ENCODE measurements at regions not wholly inside any gene's neighbourhood (a gene's known extent, or its start where the extent isn't known, plus 50 kb on each side); places are given as distances from the start of the nearest gene placed in this dataset.

- H2AFZ ChIP-seq (ENCODE audit: low read length): no peak overlapping the region
- no peak overlapping the region for H3K4me3 ChIP-seq (ENCODE audit: low read depth, low read length, poor library complexity, severe bottlenecking)
- H3K27ac ChIP-seq (ENCODE audit: low read depth, low read length, poor library complexity, severe bottlenecking): no peak overlapping the region
- H3K27me3 ChIP-seq (ENCODE audit: insufficient read depth, low read length): 0 out of 2 replicates have a peak, but pooled peaks cover 3% of the 10 kb centered on the region
- no peaks in the 10 kb centered on the region for H3K9me3 ChIP-seq (ENCODE audit: low read length)
- H3K9me2 ChIP-seq (ENCODE audit: low read depth, low read length): no peaks in the 10 kb centered on the region
- no peaks in the 10 kb centered on the region for H3K36me3 ChIP-seq (ENCODE audit: insufficient read depth, low read length)
- H4K20me1 ChIP-seq (ENCODE audit: insufficient read depth, low read length): no peaks in the 10 kb centered on the region
- H3K79me2 ChIP-seq (ENCODE audit: insufficient read depth, low read length): no peaks in the 10 kb centered on the region
- no peaks in the 10 kb centered on the region for H3K4me1 ChIP-seq (ENCODE audit: insufficient read depth, low read length, severe bottlenecking)
- no peak overlapping the region for H3K9ac ChIP-seq (ENCODE audit: low read length)
- H3F3A ChIP-seq (ENCODE audit: insufficient read depth, low read length): no peaks in the 10 kb centered on the region
- H3K4me2 ChIP-seq (ENCODE audit: low read length): no peak overlapping the region
- TF ChIP-seq CTCF (IDR thresholded peaks at IDR 0.05; ENCODE audit: low read length) (no peak), EZH2 (IDR thresholded peaks at IDR 0.05; ENCODE audit: borderline replicate concordance, low read length) (no peak)
Measured at GRCh38 chr11:45459491-45459890, 173.3 kb upstream of the SYT13 start.

GRCh38 chr11:45458269-45458668, 172.1 kb upstream of the SYT13 start:
- no peaks in the 10 kb centered on the region for H3F3A ChIP-seq (ENCODE audit: insufficient read depth, low read length)
- H3K36me3 ChIP-seq (ENCODE audit: insufficient read depth, low read length): no peaks in the 10 kb centered on the region
- H3K9me3 ChIP-seq (ENCODE audit: low read length): no peaks in the 10 kb centered on the region
- TF ChIP-seq CTCF (IDR thresholded peaks at IDR 0.05; ENCODE audit: low read length) (no peak), EZH2 (IDR thresholded peaks at IDR 0.05; ENCODE audit: borderline replicate concordance, low read length) (no peak)
- no peaks in the 10 kb centered on the region for H3K9me2 ChIP-seq (ENCODE audit: low read depth, low read length)
- H2AFZ ChIP-seq (ENCODE audit: low read length): no peak overlapping the region
- H3K4me3 ChIP-seq (ENCODE audit: low read depth, low read length, poor library complexity, severe bottlenecking): no peak overlapping the region
- H3K4me1 ChIP-seq (ENCODE audit: insufficient read depth, low read length, severe bottlenecking): no peaks in the 10 kb centered on the region
- H4K20me1 ChIP-seq (ENCODE audit: insufficient read depth, low read length): no peaks in the 10 kb centered on the region
- H3K27me3 ChIP-seq (ENCODE audit: insufficient read depth, low read length): 0 out of 2 replicates have a peak, but pooled peaks cover 3% of the 10 kb centered on the region
- H3K4me2 ChIP-seq (ENCODE audit: low read length): no peak overlapping the region
- H3K9ac ChIP-seq (ENCODE audit: low read length): no peak overlapping the region
- no peaks in the 10 kb centered on the region for H3K79me2 ChIP-seq (ENCODE audit: insufficient read depth, low read length)
- H3K27ac ChIP-seq (ENCODE audit: low read depth, low read length, poor library complexity, severe bottlenecking): no peak overlapping the region

GRCh38 chr11:45457649-45458048, 171.5 kb upstream of the SYT13 start:
- Histone ChIP-seq H3K9ac (ENCODE audit: low read length) (no peak overlapping the region), H3K4me3 (ENCODE audit: low read depth, low read length, poor library complexity, severe bottlenecking) (no peak overlapping the region), H3K4me1 (ENCODE audit: insufficient read depth, low read length, severe bottlenecking) (no peaks in the 10 kb centered on the region), H3K9me3 (ENCODE audit: low read length) (no peaks in the 10 kb centered on the region), H3F3A (ENCODE audit: insufficient read depth, low read length) (no peaks in the 10 kb centered on the region), H3K27me3 (ENCODE audit: insufficient read depth, low read length) (0 out of 2 replicates have a peak, but pooled peaks cover 3% of the 10 kb centered on the region), H3K27ac (ENCODE audit: low read depth, low read length, poor library complexity, severe bottlenecking) (no peak overlapping the region), H3K9me2 (ENCODE audit: low read depth, low read length) (no peaks in the 10 kb centered on the region), H3K36me3 (ENCODE audit: insufficient read depth, low read length) (no peaks in the 10 kb centered on the region), H2AFZ (ENCODE audit: low read length) (no peak overlapping the region), H3K79me2 (ENCODE audit: insufficient read depth, low read length) (no peaks in the 10 kb centered on the region), H4K20me1 (ENCODE audit: insufficient read depth, low read length) (no peaks in the 10 kb centered on the region), H3K4me2 (ENCODE audit: low read length) (no peak overlapping the region)
- no peak for TF ChIP-seq CTCF (IDR thresholded peaks at IDR 0.05; ENCODE audit: low read length)
- no peak for TF ChIP-seq EZH2 (IDR thresholded peaks at IDR 0.05; ENCODE audit: borderline replicate concordance, low read length)
